Neural progenitor cell (in vitro differentiated cells): ENCODE measurements at regions not wholly inside any gene's neighbourhood (a gene's known extent, or its start where the extent isn't known, plus 50 kb on each side); places are given as distances from the start of the nearest gene placed in this dataset.

Experiments
- DNase-seq: peaks from one replicate; pipeline ENCODE4 v3.0.0-alpha.2; 2016; ENCODE audit warnings: low spot score
- H2AFZ ChIP-seq: fragments of 200-600 bp; sonication (generic); replicated peaks from 2 replicates; pipeline ENCODE4 v1.6.1; 2016; ENCODE audit warnings: antibody characterized with exemption
- H3F3A ChIP-seq: fragments of 200-600 bp; sonication (generic); 2 replicates; pipeline ENCODE4 v1.6.1; 2016; ENCODE audit warnings: antibody characterized with exemption, low read depth
- H3K27ac ChIP-seq: fragments of 200-600 bp; sonication (generic); 2 replicates; pipeline ENCODE4 v1.5.1; 2016; ENCODE audit warnings: mild to moderate bottlenecking
- H3K27me3 ChIP-seq: fragments of 200-600 bp; sonication (generic); 2 replicates; pipeline ENCODE4 v1.6.1; 2016; ENCODE audit warnings: mild to moderate bottlenecking, moderate library complexity
- H3K36me3 ChIP-seq: fragments of 200-600 bp; sonication (generic); 2 replicates; pipeline ENCODE4 v1.5.1; 2016
- H3K4me1 ChIP-seq: fragments of 200-600 bp; sonication (generic); 2 replicates; pipeline ENCODE4 v1.6.1; 2016; ENCODE audit warnings: mixed run types
- H3K4me2 ChIP-seq: fragments of 200-600 bp; sonication (generic); 2 replicates; pipeline ENCODE4 v1.6.1; 2016
- H3K4me3 ChIP-seq: fragments of 200-600 bp; sonication (generic); 2 replicates; pipeline ENCODE4 v1.5.1; 2016
- H3K79me2 ChIP-seq: fragments of 200-600 bp; sonication (generic); 2 replicates; pipeline ENCODE4 v1.6.1; 2016; ENCODE audit warnings: low read depth
- H3K9ac ChIP-seq: fragments of 200-600 bp; sonication (generic); 2 replicates; pipeline ENCODE4 v1.6.1; 2016
- H3K9me3 ChIP-seq: fragments of 200-600 bp; sonication (generic); 2 replicates; pipeline ENCODE4 v1.5.1; 2016; ENCODE audit warnings: low read depth
- H4K20me1 ChIP-seq: fragments of 200-600 bp; sonication (generic); 2 replicates; pipeline ENCODE4 v1.6.1; 2016; ENCODE audit warnings: low read depth
- H3K27ac Mint-ChIP-seq: 3 replicates; pipeline ENCODE4 v1.8.0; 2021; ENCODE audit warnings: mixed read lengths
- H3K27me3 Mint-ChIP-seq: 2 replicates; pipeline ENCODE4 v1.8.0; 2022; ENCODE audit warnings: low read depth, mild to moderate bottlenecking, inconsistent platforms, moderate library complexity, mixed read lengths; ENCODE audit not compliant: insufficient read depth
- H3K36me3 Mint-ChIP-seq: 3 replicates; pipeline ENCODE4 v1.8.0; 2021; ENCODE audit warnings: mixed read lengths
- H3K4me1 Mint-ChIP-seq: 3 replicates; pipeline ENCODE4 v1.8.0; 2021; ENCODE audit warnings: mixed read lengths
- H3K4me3 Mint-ChIP-seq: 3 replicates; pipeline ENCODE4 v1.8.0; 2021; ENCODE audit warnings: mild to moderate bottlenecking, moderate library complexity, mixed read lengths
- H3K9me3 Mint-ChIP-seq: 3 replicates; pipeline ENCODE4 v1.8.0; 2020; ENCODE audit warnings: mixed read lengths
- CTCF ChIP-seq: fragments of 200-600 bp; sonication (generic); IDR thresholded peaks from 2 replicates; pipeline ENCODE4 v1.5.1; 2017; ENCODE audit warnings: antibody characterized with exemption, mild to moderate bottlenecking
- EZH2 ChIP-seq: fragments of 200-600 bp; sonication (generic); IDR thresholded peaks from 2 replicates; pipeline ENCODE4 v1.6.1; 2017; ENCODE audit warnings: antibody characterized with exemption, mild to moderate bottlenecking, moderate library complexity
- EZH2phosphoT487 ChIP-seq: fragments of 200-600 bp; sonication (generic); IDR thresholded peaks from 2 replicates; pipeline ENCODE4 v1.6.1; 2017; ENCODE audit warnings: antibody characterized with exemption

GRCh38 chr2:16172324-16173175, 232.2 kb downstream of the MYCN start:
- Histone ChIP-seq H2AFZ (no peak overlapping the region), H3K27me3 (no peaks in the 10 kb centered on the region), H3K4me2 (no peak overlapping the region), H3K4me1 (peaks cover 20% of the 10 kb centered on the region), H3K9ac (no peak overlapping the region), H3K4me3 (no peak overlapping the region), H4K20me1 (peaks cover 11% of the 10 kb centered on the region), H3K79me2 (no peaks in the 10 kb centered on the region), H3K27ac (no peak overlapping the region), H3F3A (peaks cover 23% of the 10 kb centered on the region), H3K9me3 (no peaks in the 10 kb centered on the region), H3K36me3 (no peaks in the 10 kb centered on the region)
- TF ChIP-seq CTCF (no peak), EZH2 (no peak), EZH2phosphoT487 (no peak)
- peaks cover 5% of the 10 kb centered on the region for H3K36me3 Mint-ChIP-seq
- peaks cover 36% of the 10 kb centered on the region for H3K4me1 Mint-ChIP-seq
- H3K27me3 Mint-ChIP-seq: peaks cover 7% of the 10 kb centered on the region
- H3K4me3 Mint-ChIP-seq: no peak overlapping the region
- no peak overlapping the region for H3K27ac Mint-ChIP-seq
- H3K9me3 Mint-ChIP-seq: peaks cover 5% of the 10 kb centered on the region
- no peak for DNase-seq

GRCh38 chr2:16171425-16171920, 231.1 kb downstream of the MYCN start:
- H3K27ac ChIP-seq: no peak overlapping the region
- DNase-seq: no peak
- peaks cover 29% of the 10 kb centered on the region for H3K4me1 ChIP-seq
- no peak overlapping the region for H3K9ac ChIP-seq
- peaks cover 34% of the 10 kb centered on the region for H3F3A ChIP-seq
- no peaks in the 10 kb centered on the region for H3K36me3 ChIP-seq
- Mint-ChIP-seq H3K36me3 (peaks cover 4% of the 10 kb centered on the region), H3K27me3 (peaks cover 12% of the 10 kb centered on the region), H3K9me3 (peaks cover 5% of the 10 kb centered on the region), H3K4me1 (peaks cover 40% of the 10 kb centered on the region), H3K27ac (no peak overlapping the region), H3K4me3 (no peak overlapping the region)
- H3K27me3 ChIP-seq: no peaks in the 10 kb centered on the region
- peaks cover 20% of the 10 kb centered on the region for H4K20me1 ChIP-seq
- H3K4me2 ChIP-seq: no peak overlapping the region
- H3K79me2 ChIP-seq: no peaks in the 10 kb centered on the region
- no peak for TF ChIP-seq EZH2phosphoT487
- H3K9me3 ChIP-seq: no peaks in the 10 kb centered on the region
- no peak overlapping the region for H3K4me3 ChIP-seq
- no peak overlapping the region for H2AFZ ChIP-seq

DNA sequence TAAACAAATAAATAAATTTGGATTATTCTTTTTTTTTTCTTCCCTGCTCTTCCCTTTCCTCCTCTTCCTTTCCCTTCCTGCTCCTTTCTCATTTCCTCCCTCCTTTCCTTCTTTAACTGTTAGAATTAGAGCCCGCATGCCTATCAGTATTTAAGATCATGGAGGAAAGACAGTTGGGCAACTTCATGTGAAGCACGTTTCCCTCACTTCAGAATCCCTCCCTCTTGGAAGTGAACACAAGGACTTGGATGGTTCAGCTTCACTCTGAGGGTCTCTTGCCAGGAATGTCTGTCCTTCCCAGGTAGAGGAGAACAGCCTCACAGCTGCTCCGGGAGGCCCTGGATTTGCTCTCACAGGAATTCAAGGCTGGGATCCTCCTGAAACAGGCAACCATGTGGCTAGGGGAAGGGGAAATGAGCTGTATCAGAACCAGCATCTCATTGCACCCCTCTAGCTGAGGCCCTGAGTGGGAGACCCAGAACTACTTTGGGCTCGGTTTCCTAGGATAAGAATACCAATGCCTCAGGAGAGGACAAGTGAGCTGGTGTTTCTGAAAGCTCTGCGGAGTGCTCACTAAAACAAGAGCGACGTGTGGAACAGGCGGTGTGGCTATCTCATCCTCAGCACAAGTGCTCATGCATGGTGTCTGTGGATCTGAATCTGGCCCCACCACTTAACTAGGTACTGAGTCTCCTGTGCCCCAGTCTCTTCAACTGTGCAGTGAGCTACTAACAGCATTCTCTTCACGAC, 230.5 kb downstream of the MYCN start:
- peaks cover 5% of the 10 kb centered on the region for H3K9me3 Mint-ChIP-seq
- peaks cover 4% of the 10 kb centered on the region for H3K36me3 Mint-ChIP-seq
- Histone ChIP-seq H2AFZ (no peak overlapping the region), H3K4me2 (no peak overlapping the region), H3K4me3 (no peak overlapping the region), H4K20me1 (peaks cover 26% of the 10 kb centered on the region), H3K27me3 (no peaks in the 10 kb centered on the region), H3K27ac (no peak overlapping the region), H3F3A (peaks cover 40% of the 10 kb centered on the region), H3K36me3 (no peaks in the 10 kb centered on the region), H3K9me3 (no peaks in the 10 kb centered on the region), H3K79me2 (no peaks in the 10 kb centered on the region), H3K9ac (no peak overlapping the region), H3K4me1 (peaks cover 35% of the 10 kb centered on the region)
- no peak overlapping the region for H3K27ac Mint-ChIP-seq
- peaks cover 47% of the 10 kb centered on the region for H3K4me1 Mint-ChIP-seq
- no peak for TF ChIP-seq EZH2phosphoT487
- no peak for TF ChIP-seq CTCF
- no peak for TF ChIP-seq EZH2
- DNase-seq: no peak
- no peak overlapping the region for H3K4me3 Mint-ChIP-seq
- H3K27me3 Mint-ChIP-seq: peaks cover 10% of the 10 kb centered on the region
